Epidermal melanocyte (primary cell): ENCODE measurements at regions not wholly inside any gene's neighbourhood (a gene's known extent, or its start where the extent isn't known, plus 50 kb on each side); places are given as distances from the start of the nearest gene placed in this dataset.

Experiments used
- DNase-seq: peaks from one replicate; pipeline ENCODE4 v3.0.0; 2011; ENCODE audit warnings: low spot score; ENCODE audit not compliant: insufficient read length

DNA sequence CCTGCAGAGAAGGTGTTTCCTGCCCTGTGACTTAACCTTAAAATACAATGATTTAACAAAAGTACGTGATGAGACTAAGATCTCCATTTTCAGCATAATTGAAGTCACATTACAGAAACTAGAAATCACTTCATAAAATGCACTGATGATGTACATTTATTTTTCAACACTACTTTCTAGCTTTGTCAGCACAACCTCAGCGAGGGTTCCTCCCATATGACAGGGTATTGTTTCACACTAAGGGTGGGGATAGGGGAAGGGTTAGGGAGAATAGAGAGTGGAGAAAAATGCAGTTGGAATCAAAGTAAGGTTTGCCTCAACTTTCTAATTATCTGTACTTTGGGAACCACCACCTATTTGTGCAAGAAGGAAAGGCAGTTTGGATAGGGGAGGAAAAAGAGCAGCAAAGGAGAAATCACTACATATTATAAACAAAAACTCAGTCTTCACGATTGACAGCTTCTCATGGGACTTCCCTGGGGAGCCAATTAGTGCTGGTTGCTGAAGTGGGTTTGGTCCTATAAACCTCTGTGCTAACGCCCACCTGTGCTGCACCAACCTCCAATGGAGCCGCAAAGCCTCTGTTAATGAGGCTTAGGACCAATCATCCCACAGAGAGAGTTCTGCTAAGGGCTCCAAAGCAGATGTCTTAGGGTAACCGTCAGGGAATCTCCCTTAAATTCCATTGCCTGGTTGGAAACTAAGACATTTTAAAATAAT, 369.2 kb upstream of the PDE4D start:
- no peak for DNase-seq

DNA sequence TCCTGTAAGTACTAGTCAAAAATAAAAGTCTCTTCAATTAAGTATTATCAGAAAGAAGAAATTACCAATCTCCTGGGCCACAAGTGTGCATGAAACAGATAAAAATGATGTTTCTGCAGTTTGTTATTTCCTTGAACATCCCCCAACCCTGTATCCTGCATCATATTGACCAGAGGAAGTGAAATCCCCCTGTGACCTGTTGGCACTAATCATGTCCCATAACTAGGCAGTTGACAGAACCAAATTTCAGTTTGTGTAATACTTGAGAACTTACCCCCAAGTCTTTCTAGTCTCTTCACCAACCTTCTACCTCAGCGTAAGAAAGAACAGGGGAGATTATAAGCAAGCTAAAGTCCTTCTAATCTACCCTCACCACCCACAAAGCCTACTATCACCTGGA, 368.2 kb upstream of the PDE4D start:
- no peak for DNase-seq

DNA sequence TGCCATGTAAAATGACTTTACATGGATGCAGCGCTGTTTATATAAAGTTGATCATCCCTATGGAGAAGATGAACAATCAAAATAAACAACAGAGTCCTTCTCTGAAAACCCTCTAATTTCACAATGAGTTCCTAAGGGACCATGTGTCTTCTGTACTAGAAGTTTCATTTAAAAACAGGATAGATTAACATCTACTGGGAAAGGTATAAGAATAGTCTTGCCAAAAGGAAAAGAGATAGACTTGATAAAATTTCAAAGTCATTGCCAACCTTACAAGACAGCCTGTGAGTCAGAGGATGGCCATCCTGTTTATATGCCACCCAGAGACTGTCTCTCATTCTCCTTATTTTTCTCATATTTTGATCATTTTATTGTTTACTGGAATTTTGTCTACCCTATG, 367.1 kb upstream of the PDE4D start:
- no peak for DNase-seq

DNA sequence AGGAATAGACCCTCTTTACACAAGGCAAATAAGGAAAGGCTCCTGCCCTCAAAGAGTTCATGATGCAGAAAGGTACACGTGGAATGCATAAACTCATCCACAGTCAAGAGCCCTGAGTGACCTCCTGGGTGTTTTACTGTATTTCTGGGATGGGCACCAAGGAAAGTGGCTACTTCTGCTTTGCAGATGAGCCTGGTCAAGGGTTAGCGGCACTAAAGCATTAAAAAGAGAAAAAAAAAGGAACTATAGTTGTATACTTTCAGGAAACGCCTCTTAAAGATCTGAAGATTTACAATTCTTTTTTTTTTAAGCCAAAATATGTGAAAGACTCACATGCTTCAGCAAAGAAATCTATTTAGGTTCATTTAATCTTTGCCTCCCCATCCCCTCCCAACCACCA, 366.2 kb upstream of the PDE4D start:
- no peak for DNase-seq

DNA sequence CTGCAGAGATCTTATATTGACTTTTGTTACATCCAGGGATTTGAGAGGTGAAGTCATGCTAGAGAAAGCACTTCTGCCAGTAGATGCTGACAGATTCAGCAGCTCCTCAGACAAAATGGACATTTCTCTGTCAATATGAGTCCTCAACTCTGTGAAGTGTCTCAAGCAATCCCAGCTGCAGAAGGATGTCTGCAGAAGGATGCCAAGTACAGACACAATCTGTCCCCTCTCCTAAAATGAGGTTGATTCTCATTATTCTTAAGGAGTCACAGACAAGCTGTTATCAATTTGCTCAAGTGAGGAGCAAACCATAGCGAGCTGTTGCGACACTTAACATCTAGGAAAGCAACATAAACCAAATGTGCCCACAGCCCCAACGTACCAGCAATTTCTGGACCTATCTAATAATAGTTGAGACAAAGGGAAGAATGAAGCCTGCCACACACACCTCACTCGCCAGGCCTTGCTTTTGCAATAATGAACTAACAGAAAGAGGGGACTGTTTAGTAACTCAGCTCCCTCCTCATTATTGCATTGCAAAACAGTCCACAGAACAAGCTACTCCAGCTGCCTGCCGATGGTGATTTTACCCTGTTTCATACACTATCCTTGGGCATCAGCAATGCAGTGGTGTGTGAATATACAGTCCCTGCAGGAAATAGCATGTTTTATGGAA, 364.2 kb upstream of the PDE4D start:
- DNase-seq = no peak

DNA sequence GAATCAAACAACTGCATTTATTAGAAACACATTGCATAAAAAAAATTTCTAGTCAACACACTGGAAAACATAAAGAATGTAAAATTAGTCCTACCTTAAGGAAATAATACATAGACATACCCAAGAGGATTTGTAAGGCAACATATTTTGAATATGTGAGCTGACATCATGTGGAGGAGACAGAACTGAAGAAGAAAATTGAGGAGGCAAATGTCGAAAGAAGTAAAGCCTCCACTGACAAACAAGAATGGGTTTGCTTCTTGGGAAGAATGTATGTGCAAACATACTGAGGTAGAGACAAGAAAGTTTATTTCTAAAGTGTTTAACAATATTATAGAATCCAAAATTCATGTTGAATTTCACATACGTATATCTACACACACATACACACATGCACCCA, 363.0 kb upstream of the PDE4D start:
- no peak for DNase-seq

DNA sequence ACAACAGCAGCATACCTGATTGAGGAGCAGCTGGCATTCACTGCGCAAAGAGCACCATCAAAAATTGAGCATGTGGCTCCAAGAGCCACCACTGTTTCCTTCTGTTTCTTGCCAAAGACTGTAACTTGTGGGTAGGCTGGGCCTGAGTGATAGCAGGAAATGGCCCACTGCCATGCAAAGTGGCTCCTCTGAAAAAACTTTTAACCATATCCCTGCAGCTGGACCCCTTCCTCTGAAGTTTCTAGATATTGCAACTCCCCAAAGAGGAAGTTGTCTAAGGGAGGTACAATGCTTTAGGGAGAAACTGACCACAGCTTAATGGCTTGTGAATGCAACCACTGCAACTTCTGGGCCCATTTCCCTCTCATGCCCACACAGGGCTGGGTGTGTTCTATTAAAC, 355.4 kb upstream of the PDE4D start:
- DNase-seq = no peak

DNA sequence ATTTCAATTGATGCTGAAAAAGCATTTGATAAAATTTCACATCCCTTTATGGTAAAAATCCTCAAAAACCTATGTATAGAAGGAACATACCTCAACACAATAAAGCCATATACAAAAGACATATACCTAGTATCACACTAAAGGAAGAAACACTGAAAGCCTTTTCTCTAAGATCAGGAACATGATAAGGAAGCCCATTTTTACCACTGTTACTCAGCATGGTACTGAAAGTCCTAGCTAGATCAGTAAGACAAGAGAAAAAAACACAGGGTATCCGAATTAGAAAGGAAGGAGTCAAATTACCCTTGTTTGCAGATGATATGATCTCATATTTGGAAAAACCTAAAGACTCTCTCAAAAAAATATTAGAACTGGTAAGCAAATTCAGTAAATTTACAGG, 350.2 kb upstream of the PDE4D start:
- DNase-seq = no peak

DNA sequence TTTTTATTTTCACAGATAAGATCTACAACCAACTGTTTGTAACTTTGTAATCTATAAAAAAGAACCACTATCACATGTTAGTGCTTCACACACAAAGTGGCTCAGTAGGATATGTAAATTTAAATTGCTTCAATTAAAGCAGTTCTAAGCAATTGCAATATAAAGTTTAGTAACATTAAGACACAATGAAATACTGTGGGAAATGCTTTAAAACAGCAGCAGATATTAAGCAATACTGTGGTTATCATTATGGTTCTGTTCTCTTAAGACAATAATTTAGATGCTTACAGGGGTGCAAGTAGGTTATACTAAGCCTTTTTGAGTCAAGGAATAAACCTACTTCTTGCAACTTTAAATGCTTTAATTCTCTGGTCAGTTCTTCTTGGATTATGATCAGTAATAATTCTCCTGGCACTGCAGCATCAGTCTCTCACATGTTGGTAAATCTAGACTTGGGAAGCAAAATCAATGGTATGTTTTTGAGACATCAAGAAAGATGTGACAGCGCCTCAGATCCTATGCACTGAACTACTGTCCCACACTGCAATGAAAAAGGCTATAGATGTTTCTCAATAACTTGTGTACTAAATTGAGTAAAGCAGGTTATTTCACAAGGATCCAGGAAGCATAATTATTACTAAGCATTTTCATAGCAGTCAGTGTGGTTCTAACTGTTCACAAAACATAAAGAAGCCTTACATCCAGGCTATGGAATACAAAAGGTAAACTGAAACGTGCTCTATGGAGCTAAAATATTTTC, 338.7 kb upstream of the PDE4D start:
- DNase-seq = no peak

DNA sequence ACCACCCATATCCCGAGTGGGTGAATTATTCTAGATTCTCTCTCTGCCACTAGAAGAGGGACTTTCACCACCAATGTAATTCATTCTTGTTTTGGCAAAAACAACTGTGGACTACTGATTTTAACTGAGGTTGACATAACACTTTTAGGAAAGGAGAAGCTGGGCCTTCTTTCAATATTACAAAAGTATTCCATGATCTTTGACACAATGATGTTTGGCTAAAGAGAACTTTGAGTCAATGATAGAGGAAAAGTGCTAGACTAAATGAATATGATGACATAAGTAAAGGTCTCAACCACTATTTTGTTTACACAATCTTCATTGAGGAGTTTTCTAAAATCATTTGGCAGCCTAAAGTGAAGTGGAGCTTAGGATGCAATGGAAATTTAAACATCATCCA, 336.9 kb upstream of the PDE4D start:
- DNase-seq = no peak

DNA sequence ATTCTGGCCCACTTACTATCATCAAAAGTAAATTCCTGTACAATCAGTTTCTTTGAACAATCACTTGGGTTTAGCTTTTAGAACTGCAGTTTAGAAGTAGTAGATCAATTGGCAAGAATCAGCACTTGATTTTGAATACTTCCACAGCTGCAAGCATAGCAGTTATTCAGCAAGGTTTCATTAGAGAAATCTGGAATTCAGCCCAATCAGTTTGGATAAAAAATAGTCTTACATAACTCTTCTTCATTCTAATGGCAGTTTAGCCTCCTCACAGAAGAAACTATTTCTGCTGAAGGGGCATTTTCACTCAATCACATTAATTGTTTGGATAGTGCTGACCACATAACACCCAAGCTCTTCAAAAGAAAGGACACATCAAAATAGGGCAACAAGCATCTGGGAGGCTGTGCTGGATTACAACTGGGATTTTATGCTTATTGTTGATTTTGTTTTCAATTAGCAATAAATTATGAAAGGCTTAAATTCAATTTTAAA, 336.2 kb upstream of the PDE4D start:
- no peak for DNase-seq

DNA sequence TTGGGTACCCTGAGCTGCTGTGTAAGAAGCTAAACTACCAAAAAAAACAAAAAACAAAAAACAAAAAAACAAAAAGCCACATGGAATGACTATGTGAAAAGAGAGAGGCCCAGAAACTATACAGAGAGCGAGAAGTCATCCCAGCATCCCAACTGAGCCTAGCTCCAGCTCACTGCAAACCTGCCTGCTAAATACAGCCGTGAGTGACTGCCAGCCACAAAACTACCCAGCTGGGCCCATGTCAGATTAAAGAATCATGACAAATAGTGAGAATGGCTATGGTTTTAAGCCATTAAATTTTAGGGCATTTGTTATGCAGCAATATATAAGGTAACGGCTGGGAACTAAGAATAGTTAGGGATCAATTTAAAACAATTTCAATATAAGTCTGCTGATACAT, 335.1 kb upstream of the PDE4D start:
- no peak for DNase-seq

DNA sequence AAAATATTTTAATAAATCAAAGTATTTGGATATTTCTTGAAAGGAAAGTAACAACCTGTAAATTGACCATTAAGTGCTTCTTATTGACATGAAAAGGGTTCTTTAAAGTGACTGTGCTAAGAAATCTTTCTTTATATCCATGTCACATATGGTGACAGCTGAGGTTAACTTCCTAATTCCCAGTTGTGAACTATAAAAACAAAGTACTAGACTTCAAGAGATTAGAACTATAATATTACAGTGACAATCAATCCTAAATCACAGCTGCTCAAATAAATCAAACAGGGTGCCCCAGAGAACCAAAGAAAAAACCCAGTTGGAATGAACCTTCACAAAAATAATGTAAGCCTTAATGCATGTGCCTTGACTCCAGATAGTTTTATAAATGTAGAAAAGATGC, 332.6 kb upstream of the PDE4D start:
- DNase-seq = no peak

DNA sequence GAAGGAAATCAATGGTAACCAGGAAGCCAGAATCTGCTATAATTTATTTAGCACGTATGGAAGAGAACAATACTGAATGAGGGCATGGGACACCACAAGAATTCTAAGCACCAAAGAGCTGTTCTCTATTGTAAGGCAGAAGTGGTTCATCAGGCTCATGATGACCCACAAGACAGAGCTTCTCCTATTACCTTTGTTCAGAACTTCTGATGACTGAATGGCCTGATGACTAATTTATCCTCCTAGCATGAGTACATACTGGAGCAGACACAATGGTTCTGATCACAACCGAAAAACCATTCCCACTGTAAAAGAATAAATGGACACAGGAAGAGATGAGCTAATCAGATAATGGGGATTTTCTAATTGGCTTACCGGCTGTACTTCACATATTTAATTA, 329.8 kb upstream of the PDE4D start:
- no peak for DNase-seq

DNA sequence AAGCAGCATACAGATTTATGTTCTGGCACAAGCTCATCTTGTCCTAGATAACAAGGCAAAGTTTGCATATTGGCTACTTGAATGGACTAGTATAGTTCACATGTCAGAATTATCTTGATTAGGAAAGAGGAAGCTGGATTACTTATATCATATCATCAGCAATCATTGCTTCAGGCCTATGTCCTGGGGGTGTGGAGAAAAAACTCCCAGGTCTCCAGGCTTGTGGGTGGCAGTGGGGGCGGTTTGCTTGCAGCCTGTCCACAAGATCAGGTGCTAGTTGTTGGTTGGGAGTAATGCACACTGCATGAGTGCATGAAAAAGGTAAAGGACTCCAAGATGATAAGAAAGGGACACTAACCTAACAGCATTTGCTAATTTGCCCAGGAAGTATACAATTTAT, 326.4 kb upstream of the PDE4D start:
- no peak for DNase-seq

DNA sequence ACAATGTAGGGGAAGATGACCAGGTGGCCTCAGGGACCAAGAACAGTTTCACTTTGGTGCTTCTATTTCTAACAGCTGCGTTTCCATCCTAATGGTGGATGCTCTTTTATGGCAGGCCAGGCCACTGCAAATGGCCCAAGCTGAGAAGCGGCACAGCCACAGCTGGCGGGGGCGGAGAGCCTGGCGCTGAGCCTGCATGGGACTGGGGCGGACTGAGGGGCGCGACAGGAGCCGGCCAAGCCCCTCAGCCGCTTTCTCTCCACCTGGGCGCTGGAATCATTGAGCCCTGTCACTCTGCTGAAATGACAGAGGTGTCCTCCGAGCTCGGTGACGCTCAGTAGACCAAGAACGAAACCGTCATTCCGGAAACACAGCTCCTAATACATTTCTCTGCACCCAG, 317.3 kb upstream of the PDE4D start:
- no peak for DNase-seq

DNA sequence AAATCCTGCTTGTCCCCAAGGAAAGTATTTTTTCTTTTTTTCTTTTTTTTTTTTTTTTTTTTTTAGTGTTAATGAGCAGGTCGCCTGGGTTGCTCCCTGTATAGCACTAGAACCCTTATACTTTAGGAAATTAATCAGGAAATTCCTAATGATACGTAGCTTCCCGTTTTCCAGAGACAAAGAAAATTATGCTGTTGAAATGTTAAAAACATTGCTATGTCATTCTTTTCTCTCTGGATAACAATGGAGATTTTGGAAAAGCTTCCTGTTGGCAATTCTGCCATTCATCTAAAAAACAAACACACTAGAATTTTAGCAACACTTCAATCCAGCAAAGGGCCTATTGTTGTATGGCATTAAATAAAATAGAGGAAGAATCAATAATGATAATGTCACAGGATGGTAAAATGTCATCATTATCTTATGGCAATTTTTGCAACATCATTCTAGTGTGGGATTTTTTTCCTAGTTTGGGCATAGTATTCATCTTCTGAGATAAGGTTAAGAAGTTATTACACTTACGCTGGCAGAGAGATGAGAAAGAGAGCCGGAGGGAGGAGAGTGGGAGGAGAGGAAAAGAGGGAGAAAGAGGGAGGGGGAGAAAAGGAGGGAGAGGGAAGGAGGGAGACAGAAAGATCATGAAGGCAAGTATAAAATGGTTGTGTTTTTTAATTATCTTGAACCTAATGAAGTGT, 315.8 kb upstream of the PDE4D start:
- no peak for DNase-seq

DNA sequence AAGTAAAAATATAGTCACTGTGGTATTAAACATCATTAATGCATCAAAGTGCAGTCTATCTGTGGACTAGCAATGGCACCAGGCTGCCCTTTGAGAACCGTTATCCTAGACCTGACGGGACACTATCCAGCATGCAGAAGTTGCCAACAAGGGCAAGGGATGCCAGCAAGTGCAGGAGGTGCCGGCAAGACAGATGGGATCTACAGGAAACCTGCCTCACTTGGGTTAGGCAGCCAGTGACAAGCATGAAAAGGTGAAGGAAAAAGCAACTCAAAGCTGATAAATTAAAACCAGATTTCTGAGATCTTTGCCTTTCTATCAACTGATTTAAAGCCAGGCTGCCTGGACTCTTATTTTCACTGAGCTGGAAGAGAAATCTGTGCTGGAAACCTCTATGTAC, 315.2 kb upstream of the PDE4D start:
- no peak for DNase-seq

DNA sequence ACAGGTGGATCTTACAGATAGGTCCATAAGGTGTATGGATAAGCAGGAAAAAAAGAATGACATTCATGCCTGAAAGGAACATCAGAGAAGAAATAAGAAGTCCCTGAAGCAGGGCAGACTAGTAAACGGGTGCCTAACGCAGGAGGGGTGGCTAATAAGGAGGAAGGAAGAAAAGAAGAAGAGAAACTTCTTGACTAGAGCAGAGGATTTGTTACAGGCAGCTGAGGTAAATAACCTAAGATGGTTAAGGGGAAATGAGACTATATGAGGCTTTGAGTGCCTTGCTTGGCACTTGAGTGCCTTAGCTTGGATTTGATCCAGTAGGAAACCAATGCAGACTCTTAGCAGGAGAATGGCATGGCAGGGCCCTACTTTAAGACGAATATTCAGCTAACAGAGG, 313.5 kb upstream of the PDE4D start:
- no peak for DNase-seq

DNA sequence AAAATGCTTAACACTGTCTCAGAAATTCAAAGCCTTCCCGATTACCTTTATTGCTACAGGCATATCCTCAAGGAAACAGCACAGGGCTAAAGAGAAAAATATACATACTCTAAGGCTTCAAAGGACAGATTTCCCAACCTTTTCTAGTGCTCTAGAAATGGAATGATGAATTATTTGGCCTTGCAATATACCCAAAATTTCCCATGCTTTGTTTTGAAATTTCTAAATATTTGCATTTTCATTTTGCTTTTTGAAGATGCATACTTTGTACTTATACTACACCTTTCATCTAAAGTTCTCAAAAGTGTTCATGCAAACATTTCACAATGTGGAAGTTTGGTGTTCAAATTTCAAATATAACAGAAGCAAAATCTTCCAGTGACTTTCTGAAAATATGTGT, 312.7 kb upstream of the PDE4D start:
- no peak for DNase-seq

DNA sequence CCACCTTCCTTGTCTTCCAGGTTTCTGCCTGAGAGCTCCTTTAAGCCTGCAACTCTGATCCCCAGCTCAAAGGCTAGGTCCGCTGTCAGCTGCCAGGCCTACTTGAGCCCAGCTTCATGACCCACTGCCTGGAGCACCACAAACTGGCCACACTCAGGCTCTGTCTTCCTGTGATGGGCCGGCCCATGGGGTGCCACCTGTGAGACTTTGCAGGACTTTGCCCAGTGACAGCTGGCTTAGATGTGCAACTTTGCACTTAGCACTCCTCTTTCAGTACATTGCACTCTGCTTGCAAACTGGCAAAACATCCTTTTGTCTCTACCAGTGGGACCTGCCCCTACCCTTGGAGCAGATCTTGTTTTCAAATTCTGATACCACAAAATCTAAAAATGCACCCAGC, 311.5 kb upstream of the PDE4D start:
- no peak for DNase-seq
